Smooth muscle cell (in vitro differentiated cells): ENCODE measurements at regions not wholly inside any gene's neighbourhood (a gene's known extent, or its start where the extent isn't known, plus 50 kb on each side); places are given as distances from the start of the nearest gene placed in this dataset.

Experiments used
- DNase-seq: peaks from one replicate; lab custom pipeline; 2025; ENCODE audit not compliant: unreplicated experiment; lab: John Stamatoyannopoulos, UW
- H2AFZ ChIP-seq: fragments of 200-600 bp; sonication (generic); 2 replicates; pipeline ENCODE4 v1.6.0; 2016; ENCODE audit warnings: antibody characterized with exemption, low read depth, mild to moderate bottlenecking
- H3F3A ChIP-seq: fragments of 200-600 bp; sonication (generic); 2 replicates; pipeline ENCODE4 v1.6.0; 2017; ENCODE audit warnings: antibody characterized with exemption, low read depth
- H3K27ac ChIP-seq: fragments of 200-600 bp; sonication (generic); 2 replicates; pipeline ENCODE4 v1.5.1; 2016; ENCODE audit warnings: low read depth, mild to moderate bottlenecking
- H3K27me3 ChIP-seq: fragments of 200-600 bp; sonication (generic); 2 replicates; pipeline ENCODE4 v1.6.1; 2016; ENCODE audit warnings: low read depth, mild to moderate bottlenecking
- H3K36me3 ChIP-seq: fragments of 200-600 bp; sonication (generic); 2 replicates; pipeline ENCODE4 v1.5.1; 2016; ENCODE audit warnings: low read depth
- H3K4me1 ChIP-seq: fragments of 200-600 bp; sonication (generic); 2 replicates; pipeline ENCODE4 v1.5.1; 2016; ENCODE audit warnings: low read depth
- H3K4me2 ChIP-seq: fragments of 200-600 bp; sonication (generic); 2 replicates; pipeline ENCODE4 v1.6.0; 2016; ENCODE audit warnings: mild to moderate bottlenecking
- H3K4me3 ChIP-seq: fragments of 200-600 bp; sonication (generic); 2 replicates; pipeline ENCODE4 v1.5.1; 2016; ENCODE audit warnings: mild to moderate bottlenecking
- H3K79me2 ChIP-seq: fragments of 200-600 bp; sonication (generic); 2 replicates; pipeline ENCODE4 v1.6.0; 2016; ENCODE audit warnings: low read depth, mild to moderate bottlenecking
- H3K9ac ChIP-seq: fragments of 200-600 bp; sonication (generic); 2 replicates; pipeline ENCODE4 v1.6.0; 2016; ENCODE audit warnings: low read depth
- H3K9me3 ChIP-seq: fragments of 200-600 bp; sonication (generic); replicated peaks from 2 replicates; pipeline ENCODE4 v1.5.1; 2016; ENCODE audit warnings: low read depth
- H4K20me1 ChIP-seq: fragments of 200-600 bp; sonication (generic); 2 replicates; pipeline ENCODE4 v1.6.0; 2016; ENCODE audit warnings: low read depth
- WGBS: methylation state at CpG from one replicate; pipeline ENCODE4 v1.1.7; 2016; ENCODE audit warnings: low lambda C conversion rate; 5-methylcytosine and 5-hydroxymethylcytosine counted together
- TF ChIP-seq, protein P1 (sequence below): fragments of 200-600 bp; sonication (generic); IDR thresholded peaks from 2 replicates; pipeline ENCODE4 v1.5.1; 2017; ENCODE audit warnings: borderline replicate concordance, mild to moderate bottlenecking, antibody characterized with exemption; ENCODE audit not compliant: insufficient read depth, poor library complexity, severe bottlenecking

GRCh38 chr17:62322313-62322712 lies 58.0 kb upstream of the EFCAB3 start:
- Histone ChIP-seq H3K79me2 (no peaks in the 10 kb centered on the region), H3K27ac (no peak overlapping the region), H3F3A (no peaks in the 10 kb centered on the region), H3K36me3 (no peaks in the 10 kb centered on the region), H4K20me1 (no peaks in the 10 kb centered on the region), H2AFZ (no peak overlapping the region), H3K9ac (no peak overlapping the region), H3K4me1 (no peaks in the 10 kb centered on the region), H3K9me3 (no peaks in the 10 kb centered on the region), H3K27me3 (no peaks in the 10 kb centered on the region), H3K4me3 (no peak overlapping the region), H3K4me2 (no peak overlapping the region)
- 85% methylated on average over 7 of the region's 7 CpGs for WGBS
- TF ChIP-seq, protein P1, sequence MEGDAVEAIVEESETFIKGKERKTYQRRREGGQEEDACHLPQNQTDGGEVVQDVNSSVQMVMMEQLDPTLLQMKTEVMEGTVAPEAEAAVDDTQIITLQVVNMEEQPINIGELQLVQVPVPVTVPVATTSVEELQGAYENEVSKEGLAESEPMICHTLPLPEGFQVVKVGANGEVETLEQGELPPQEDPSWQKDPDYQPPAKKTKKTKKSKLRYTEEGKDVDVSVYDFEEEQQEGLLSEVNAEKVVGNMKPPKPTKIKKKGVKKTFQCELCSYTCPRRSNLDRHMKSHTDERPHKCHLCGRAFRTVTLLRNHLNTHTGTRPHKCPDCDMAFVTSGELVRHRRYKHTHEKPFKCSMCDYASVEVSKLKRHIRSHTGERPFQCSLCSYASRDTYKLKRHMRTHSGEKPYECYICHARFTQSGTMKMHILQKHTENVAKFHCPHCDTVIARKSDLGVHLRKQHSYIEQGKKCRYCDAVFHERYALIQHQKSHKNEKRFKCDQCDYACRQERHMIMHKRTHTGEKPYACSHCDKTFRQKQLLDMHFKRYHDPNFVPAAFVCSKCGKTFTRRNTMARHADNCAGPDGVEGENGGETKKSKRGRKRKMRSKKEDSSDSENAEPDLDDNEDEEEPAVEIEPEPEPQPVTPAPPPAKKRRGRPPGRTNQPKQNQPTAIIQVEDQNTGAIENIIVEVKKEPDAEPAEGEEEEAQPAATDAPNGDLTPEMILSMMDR = no peak
- DNase-seq = no peak

DNA sequence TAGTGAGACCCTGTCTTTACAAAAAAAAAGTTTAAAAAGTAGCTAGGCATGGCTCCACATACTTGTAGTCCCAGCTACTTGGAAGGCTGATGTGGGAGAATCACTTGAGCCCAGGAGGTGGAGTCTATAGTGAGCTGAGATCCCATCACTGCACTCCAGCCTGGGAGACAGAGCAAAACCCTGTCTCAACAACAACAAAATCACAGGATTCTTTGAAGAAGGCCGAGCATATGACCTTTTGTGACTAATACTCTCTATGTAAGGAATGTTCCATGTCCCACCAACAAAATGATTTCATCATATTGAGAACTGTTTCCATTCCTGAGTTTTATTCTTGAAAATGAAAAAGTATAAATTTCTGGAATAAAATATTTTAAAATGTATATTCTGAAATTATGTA lies 58.9 kb upstream of the EFCAB3 start:
- no peak for DNase-seq
- H4K20me1 ChIP-seq = no peaks in the 10 kb centered on the region
- H3K79me2 ChIP-seq = no peaks in the 10 kb centered on the region
- no peak overlapping the region for H3K4me2 ChIP-seq
- WGBS = 55% methylated on average over 1 of the region's 1 CpG
- no peak overlapping the region for H3K27ac ChIP-seq
- no peak overlapping the region for H2AFZ ChIP-seq
- H3K9me3 ChIP-seq = no peaks in the 10 kb centered on the region
- H3K4me1 ChIP-seq = no peaks in the 10 kb centered on the region
- H3K4me3 ChIP-seq = no peak overlapping the region
- H3K9ac ChIP-seq = no peak overlapping the region
- TF ChIP-seq, protein P1 = no peak
- H3K36me3 ChIP-seq = no peaks in the 10 kb centered on the region
- no peaks in the 10 kb centered on the region for H3K27me3 ChIP-seq
- no peaks in the 10 kb centered on the region for H3F3A ChIP-seq

DNA sequence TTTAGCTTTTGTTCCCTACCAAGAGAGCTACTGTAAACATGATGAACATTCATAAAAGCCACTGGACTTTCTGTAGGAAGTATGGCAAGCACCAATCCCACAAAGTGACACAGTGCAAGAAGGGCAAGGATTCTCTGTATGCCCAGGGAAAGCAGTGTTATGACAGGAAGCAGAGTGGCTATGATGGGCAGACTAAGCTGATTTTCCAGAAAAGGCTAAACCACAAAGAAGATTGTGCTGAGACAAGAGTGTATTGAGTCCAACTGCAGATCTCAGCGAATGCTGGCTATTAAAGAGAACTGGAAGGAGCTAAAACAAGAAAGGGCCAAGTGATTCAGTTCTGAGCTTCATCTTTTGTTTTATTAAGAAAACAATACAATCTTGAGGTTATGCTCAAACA lies 60.5 kb upstream of the EFCAB3 start:
- H3K27me3 ChIP-seq = peaks cover 5% of the 10 kb centered on the region
- H3K4me1 ChIP-seq = no peaks in the 10 kb centered on the region
- DNase-seq = no peak
- H3K79me2 ChIP-seq = no peaks in the 10 kb centered on the region
- TF ChIP-seq, protein P1 = no peak
- H3K4me2 ChIP-seq = no peak overlapping the region
- H3K4me3 ChIP-seq = no peak overlapping the region
- H3K9ac ChIP-seq = no peak overlapping the region
- WGBS = 69% methylated on average over 1 of the region's 1 CpG
- H3F3A ChIP-seq = no peaks in the 10 kb centered on the region
- no peaks in the 10 kb centered on the region for H4K20me1 ChIP-seq
- no peaks in the 10 kb centered on the region for H3K36me3 ChIP-seq
- no peaks in the 10 kb centered on the region for H3K9me3 ChIP-seq
- H3K27ac ChIP-seq = no peak overlapping the region
- no peak overlapping the region for H2AFZ ChIP-seq

DNA sequence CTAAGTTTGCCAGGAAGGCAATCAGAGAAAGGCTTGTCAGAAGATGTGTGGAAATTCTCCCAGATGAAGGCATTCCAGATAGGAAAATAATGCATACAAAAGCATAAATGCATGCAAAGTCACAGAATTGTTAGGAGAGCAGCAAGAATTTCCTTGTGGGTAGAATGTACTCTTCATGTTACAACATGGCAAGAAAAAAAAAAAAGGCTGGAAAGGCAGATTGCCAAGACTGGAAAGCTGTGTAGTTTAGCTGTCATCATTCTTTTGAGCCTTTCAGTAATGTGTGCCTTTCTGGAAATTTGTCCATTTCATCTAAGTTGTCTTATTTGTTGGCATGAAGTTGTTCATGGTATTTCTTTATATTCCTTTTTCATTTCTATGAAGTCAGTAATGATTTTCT lies 71.0 kb upstream of the EFCAB3 start:
- H3K9ac ChIP-seq = no peak overlapping the region
- no peak overlapping the region for H3K27ac ChIP-seq
- no peaks in the 10 kb centered on the region for H4K20me1 ChIP-seq
- H3K27me3 ChIP-seq = peaks cover 31% of the 10 kb centered on the region
- H3K4me3 ChIP-seq = no peak overlapping the region
- no peaks in the 10 kb centered on the region for H3K9me3 ChIP-seq
- H3K4me1 ChIP-seq = no peaks in the 10 kb centered on the region
- H2AFZ ChIP-seq = no peak overlapping the region
- no peak for DNase-seq
- no peaks in the 10 kb centered on the region for H3K36me3 ChIP-seq
- no peaks in the 10 kb centered on the region for H3K79me2 ChIP-seq
- TF ChIP-seq, protein P1 = no peak
- H3F3A ChIP-seq = no peaks in the 10 kb centered on the region
- H3K4me2 ChIP-seq = no peak overlapping the region
